ENCODE measurements at regions not wholly inside any gene's neighbourhood (a gene's known extent, or its start where the extent isn't known, plus 50 kb on each side); places are given as distances from the start of the nearest gene placed in this dataset.

DNA sequence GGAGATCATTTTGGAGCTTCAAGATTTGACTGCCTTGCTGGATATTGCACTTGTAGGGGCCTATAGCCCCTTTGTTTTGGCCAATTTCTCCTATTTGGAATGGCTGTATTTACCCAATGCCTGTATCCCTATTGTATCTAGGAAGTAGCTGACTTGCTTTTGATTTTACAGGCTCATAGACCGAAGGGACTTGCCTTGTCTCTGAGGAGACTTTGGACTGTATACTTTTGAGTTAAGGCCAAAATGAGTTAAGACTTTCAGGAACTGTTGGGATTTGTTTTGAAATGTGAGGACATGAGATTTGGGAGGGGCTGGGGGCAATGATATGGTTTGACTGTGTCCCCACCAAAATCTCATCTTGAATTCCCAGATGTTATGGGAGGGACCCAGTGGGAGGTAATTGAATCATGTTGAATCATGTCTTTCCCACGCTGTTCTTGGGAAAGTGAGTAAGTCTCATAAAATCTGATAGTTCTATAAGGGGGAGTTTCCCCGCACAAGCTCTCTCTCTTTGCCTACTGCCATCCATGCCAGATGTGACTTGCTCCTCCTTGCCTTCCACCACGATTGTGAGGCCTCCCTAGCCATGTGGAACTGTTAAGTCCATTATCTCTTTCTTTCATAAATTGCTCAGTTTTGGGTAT, 276.1 kb downstream of the LMX1A start:
- 60 to 82% methylated on average over 4 of the region's 4 CpGs for WGBS, 2 donors
- H3K27me3 ChIP-seq, result no peaks in the 10 kb centered on the region
- H3K27ac ChIP-seq, result no peak overlapping the region
- no peaks in the 10 kb centered on the region for H3K4me1 ChIP-seq
- no peak for TF ChIP-seq POLR2AphosphoS5 (IDR thresholded peaks at IDR 0.05)
- TF ChIP-seq, protein P1, sequence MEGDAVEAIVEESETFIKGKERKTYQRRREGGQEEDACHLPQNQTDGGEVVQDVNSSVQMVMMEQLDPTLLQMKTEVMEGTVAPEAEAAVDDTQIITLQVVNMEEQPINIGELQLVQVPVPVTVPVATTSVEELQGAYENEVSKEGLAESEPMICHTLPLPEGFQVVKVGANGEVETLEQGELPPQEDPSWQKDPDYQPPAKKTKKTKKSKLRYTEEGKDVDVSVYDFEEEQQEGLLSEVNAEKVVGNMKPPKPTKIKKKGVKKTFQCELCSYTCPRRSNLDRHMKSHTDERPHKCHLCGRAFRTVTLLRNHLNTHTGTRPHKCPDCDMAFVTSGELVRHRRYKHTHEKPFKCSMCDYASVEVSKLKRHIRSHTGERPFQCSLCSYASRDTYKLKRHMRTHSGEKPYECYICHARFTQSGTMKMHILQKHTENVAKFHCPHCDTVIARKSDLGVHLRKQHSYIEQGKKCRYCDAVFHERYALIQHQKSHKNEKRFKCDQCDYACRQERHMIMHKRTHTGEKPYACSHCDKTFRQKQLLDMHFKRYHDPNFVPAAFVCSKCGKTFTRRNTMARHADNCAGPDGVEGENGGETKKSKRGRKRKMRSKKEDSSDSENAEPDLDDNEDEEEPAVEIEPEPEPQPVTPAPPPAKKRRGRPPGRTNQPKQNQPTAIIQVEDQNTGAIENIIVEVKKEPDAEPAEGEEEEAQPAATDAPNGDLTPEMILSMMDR (IDR thresholded peaks at IDR 0.05), result no peak
- TF ChIP-seq POLR2A (IDR thresholded peaks at IDR 0.05), result no peak
- TF ChIP-seq EP300 (IDR thresholded peaks at IDR 0.05), result no peak
- H3K36me3 ChIP-seq, result no peaks in the 10 kb centered on the region
- no peak for ATAC-seq (ENCODE audit: low FRiP score in 2 of 2)
- no peaks in the 10 kb centered on the region for H3K9me3 ChIP-seq
- no peak for DNase-seq
- no peak overlapping the region for H3K4me3 ChIP-seq

DNA sequence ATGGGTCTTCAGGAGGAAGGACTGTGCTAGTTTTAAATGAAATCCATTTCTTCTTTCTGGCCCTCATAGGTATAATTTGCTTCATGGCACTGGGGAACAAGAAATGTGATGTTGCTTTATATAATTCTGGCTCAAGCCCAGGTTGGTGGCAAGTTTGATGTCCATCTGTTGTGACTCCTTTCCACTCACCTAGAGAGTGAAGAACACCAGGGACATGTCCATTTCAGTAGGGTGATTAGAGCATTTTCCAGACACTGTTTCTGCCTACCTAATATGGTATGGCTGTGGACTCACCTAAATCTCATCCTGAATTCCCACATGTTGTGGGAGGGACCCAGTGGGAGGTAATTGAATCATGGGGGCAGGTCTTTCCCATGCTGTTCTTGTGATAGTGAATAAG, 278.1 kb downstream of the LMX1A start:
- no peak for DNase-seq
- H3K9me3 ChIP-seq, result no peaks in the 10 kb centered on the region

DNA sequence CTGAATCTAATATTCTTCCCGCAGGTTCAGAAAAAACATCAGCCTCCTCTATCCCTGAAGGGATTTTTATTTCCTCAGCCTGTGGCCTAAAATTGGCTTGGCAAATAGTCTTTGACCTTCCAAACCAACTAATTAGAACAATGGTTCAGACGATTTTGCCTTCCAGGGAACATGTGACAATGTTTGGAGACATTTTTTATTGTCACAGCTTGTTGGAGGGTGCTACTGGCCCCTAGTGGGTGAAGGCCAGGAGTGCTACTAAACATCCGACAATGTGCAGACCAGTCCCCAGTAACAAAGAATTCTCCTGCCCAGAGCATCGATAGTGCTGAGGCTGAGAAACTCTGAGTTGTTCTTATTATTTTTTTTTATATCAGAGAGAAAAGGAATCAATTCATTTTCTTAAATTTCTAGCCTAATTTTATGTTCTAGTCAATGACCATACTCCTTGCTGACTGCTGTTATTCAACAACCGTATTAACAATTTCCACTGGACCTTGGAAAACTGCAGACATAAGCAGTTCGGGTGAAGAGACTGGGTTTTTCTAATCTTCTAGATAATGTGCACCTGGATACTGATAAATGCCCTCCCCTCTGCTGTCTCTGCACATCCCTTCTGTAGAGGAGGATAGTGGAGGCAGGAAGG, 280.7 kb downstream of the LMX1A start:
- Histone ChIP-seq H3K9me3 (no peaks in the 10 kb centered on the region), H3K27me3 (no peaks in the 10 kb centered on the region), H3K4me3 (no peak overlapping the region), H3K4me1 (no peaks in the 10 kb centered on the region), H3K36me3 (no peaks in the 10 kb centered on the region), H3K27ac (no peak overlapping the region)
- WGBS, 2 donors, result 54 to 59% methylated on average over 6 of the region's 6 CpGs
- DNase-seq (no peak), ATAC-seq (ENCODE audit: low FRiP score in 2 of 2) (peak in 1 of 2 donors; percentile 37)
- no peak for TF ChIP-seq EP300 (IDR thresholded peaks at IDR 0.05)
- no peak for TF ChIP-seq POLR2A (IDR thresholded peaks at IDR 0.05)
- TF ChIP-seq, protein P1 (IDR thresholded peaks at IDR 0.05), result peak in 4 of 6 experiments; percentile 10 to 31 (median 18)

More for the DNA sequence above, 278.1 kb downstream of the LMX1A start:
- Histone ChIP-seq H3K27ac (no peak overlapping the region), H3K4me1 (no peaks in the 10 kb centered on the region), H3K27me3 (no peaks in the 10 kb centered on the region), H3K36me3 (no peaks in the 10 kb centered on the region), H3K4me3 (no peak overlapping the region)
- TF ChIP-seq, protein P1 (IDR thresholded peaks at IDR 0.05), result no peak
- TF ChIP-seq POLR2AphosphoS5 (IDR thresholded peaks at IDR 0.05), result no peak
- TF ChIP-seq POLR2A (IDR thresholded peaks at IDR 0.05), result no peak
- no peak for TF ChIP-seq EP300 (IDR thresholded peaks at IDR 0.05)
- ATAC-seq (ENCODE audit: low FRiP score in 2 of 2), result no peak

DNA sequence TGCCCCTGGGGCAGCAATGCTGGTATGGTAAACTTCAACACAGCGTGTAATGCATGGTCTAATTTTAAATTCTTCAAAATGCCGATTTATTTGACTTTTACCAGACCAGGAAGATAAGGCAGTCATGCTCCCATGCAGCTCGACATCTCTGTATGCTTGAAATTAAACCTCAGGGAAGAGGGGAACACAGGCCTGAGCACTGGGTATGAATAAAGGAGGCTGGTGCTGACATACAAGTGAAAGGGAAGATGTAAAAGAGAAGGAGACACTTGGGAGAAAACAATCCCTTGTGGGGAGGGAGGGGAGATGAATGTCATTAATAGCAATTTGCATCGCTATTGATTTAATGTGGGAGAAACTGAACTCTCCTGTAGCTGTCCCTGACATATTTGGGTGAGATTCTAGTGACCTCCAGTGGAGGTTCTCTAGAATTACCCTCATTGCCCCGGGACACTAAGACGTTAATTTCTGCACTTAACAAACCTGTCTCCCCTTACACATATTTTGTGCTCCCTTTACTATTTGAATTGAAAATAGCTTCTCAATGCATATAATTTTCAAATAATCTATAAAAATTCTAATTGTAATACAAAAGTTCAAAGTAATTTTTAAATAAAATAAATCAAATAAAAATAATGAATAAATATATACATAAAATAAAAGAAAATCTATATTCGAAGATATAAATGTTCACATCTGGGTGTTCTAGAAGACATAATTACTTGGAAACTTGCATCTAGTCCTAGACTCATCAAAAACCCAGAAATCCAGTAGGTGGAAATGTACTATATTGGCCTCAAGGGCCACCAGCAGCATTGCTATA, 283.1 kb downstream of the LMX1A start:
- DNase-seq, result no peak

More for the DNA sequence above, 283.1 kb downstream of the LMX1A start:
- no peak for TF ChIP-seq POLR2AphosphoS5 (IDR thresholded peaks at IDR 0.05)
- TF ChIP-seq, protein P1 (IDR thresholded peaks at IDR 0.05), result peak in 5 of 6 experiments; percentile 46 to 68 (median 56)
- Histone ChIP-seq H3K36me3 (no peaks in the 10 kb centered on the region), H3K4me3 (no peak overlapping the region), H3K27me3 (no peaks in the 10 kb centered on the region), H3K4me1 (no peaks in the 10 kb centered on the region), H3K27ac (no peak overlapping the region), H3K9me3 (no peaks in the 10 kb centered on the region)
- 39 to 42% methylated on average over 7 of the region's 7 CpGs for WGBS, 2 donors
- ATAC-seq (ENCODE audit: low FRiP score in 2 of 2), result peak in 1 of 2 donors; percentile 78
